ENCODE measurements at regions not wholly inside any gene's neighbourhood (a gene's known extent, or its start where the extent isn't known, plus 50 kb on each side); places are given as distances from the start of the nearest gene placed in this dataset.

DNA sequence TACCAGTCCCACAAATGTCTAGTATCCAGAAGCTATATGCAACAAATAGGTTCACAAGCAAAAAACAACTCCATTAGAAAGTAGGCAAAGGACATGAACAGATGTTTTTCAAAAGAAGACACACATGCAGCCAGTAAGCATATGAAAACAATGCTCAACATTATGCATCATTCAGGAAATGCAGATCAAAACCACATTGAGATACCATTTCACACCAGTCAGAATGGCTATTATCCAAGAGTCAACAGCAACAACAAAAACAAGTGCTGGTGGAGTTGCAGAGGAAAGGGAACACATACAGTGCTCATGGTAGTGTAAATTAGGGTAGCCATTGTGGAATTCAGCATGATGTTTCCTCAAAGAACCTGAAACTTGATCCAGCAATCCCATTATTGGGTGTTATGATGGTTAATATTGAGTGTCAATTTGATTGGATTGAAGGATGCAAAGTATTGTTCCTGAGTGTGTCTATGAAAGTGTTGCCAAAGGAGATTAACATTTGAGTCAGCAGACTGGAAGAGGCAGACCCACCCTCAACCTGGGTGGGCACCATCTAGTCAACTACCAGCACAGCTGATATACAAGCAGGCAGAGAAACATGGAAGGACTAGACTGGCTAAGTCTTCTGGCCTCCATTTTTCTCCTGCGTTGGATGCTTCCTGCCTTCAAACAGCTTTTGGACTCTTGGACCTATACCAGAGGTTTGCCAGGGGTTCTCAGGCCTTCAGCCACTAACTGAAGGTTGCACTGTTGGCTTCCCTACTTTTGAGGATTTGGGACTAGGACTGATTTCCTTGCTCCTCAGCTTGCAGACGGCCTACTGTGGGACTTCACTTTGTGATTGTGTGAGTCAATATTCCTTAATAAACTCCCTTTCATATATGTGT, 218.4 kb upstream of the SEMA3D start (continued):
- no peak for TF ChIP-seq CBFB (CRISPR knock-in tag; IDR thresholded peaks at IDR 0.05)
- TF ChIP-seq NFE2L1 (tag; IDR thresholded peaks at IDR 0.05; ENCODE audit: borderline replicate concordance, low read depth): no peak

DNA sequence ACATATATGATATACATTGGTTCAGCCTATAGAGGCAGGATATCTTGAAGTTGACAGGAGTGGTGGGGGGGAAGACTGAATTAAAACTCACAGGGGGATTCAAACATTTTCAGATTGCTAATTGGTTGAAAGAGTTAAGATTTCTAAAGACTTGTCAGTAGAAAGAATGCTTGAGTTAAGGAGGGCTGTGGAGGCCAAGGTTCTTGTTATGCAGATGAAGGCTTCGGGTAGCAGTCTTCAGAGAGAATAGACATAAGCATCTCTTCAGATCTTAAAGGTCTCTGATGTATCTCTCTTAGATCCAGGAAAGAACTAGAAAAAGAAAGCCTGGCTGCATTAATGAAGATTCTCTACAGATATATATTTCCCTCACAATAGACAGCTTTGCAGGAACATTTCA, 209.8 kb upstream of the SEMA3D start:
- H3K4me1 ChIP-seq (replicated peaks in 1 of 2; ENCODE audit: control insufficient read depth in 2 of 2, insufficient read depth in 2 of 2, low read length in 2 of 2): no peaks in the 10 kb centered on the region
- BruUV-seq (replicated peaks): no TSS peak
- no peak for ATAC-seq
- no peak for FAIRE-seq
- H2AFZ ChIP-seq (ENCODE audit: low read depth, low read length): no peak overlapping the region
- POLR2A ChIA-PET: no interaction called here
- H3K79me2 ChIP-seq (ENCODE audit: control insufficient read depth, insufficient read depth, low read length): no peaks in the 10 kb centered on the region
- no peak for DNase-seq (ENCODE audit: extremely low read depth in 1 of 4, low spot score in 3 of 4)
- WGBS (ENCODE audit: insufficient coverage, low coverage, missing lambda C conversion rate): 0% methylated on average over 1 of the region's 1 CpG
- H3K9ac ChIP-seq (ENCODE audit: insufficient read depth in 1 of 2, low read depth in 2 of 2, low read length in 2 of 2): no peak overlapping the region
- in situ Hi-C loops (cut with MboI): no loop called here
- intact Hi-C loops (cut with micrococcal nuclease): no loop called here
- no peak overlapping the region for H3K4me3 ChIP-seq
- H4K20me1 ChIP-seq (replicated peaks; ENCODE audit: control insufficient read depth, insufficient read depth, low read length): no peaks in the 10 kb centered on the region
- H3K27ac ChIP-seq (ENCODE audit: extremely low read depth, low read depth, low read length): no peak overlapping the region
- H3K27me3 ChIP-seq (ENCODE audit: control insufficient read depth in 2 of 2, insufficient read depth in 2 of 2, low read length in 2 of 2): no peaks in the 10 kb centered on the region
- no peak overlapping the region for H3K4me2 ChIP-seq (ENCODE audit: insufficient read depth, low read length)
- no peak for TF ChIP-seq KLF6 (CRISPR knock-in tag; IDR thresholded peaks at IDR 0.05; ENCODE audit: borderline replicate concordance)
- no peak for TF ChIP-seq ZNF408 (CRISPR knock-in tag; IDR thresholded peaks at IDR 0.05; ENCODE audit: low read depth)
- TF ChIP-seq, protein P1, sequence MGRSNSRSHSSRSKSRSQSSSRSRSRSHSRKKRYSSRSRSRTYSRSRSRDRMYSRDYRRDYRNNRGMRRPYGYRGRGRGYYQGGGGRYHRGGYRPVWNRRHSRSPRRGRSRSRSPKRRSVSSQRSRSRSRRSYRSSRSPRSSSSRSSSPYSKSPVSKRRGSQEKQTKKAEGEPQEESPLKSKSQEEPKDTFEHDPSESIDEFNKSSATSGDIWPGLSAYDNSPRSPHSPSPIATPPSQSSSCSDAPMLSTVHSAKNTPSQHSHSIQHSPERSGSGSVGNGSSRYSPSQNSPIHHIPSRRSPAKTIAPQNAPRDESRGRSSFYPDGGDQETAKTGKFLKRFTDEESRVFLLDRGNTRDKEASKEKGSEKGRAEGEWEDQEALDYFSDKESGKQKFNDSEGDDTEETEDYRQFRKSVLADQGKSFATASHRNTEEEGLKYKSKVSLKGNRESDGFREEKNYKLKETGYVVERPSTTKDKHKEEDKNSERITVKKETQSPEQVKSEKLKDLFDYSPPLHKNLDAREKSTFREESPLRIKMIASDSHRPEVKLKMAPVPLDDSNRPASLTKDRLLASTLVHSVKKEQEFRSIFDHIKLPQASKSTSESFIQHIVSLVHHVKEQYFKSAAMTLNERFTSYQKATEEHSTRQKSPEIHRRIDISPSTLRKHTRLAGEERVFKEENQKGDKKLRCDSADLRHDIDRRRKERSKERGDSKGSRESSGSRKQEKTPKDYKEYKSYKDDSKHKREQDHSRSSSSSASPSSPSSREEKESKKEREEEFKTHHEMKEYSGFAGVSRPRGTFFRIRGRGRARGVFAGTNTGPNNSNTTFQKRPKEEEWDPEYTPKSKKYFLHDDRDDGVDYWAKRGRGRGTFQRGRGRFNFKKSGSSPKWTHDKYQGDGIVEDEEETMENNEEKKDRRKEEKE (IDR thresholded peaks at IDR 0.05; ENCODE audit: borderline replicate concordance in 1 of 2, control insufficient read depth in 1 of 2, low read depth in 2 of 2, low read length in 1 of 2): no peak
- TF ChIP-seq, protein P2, sequence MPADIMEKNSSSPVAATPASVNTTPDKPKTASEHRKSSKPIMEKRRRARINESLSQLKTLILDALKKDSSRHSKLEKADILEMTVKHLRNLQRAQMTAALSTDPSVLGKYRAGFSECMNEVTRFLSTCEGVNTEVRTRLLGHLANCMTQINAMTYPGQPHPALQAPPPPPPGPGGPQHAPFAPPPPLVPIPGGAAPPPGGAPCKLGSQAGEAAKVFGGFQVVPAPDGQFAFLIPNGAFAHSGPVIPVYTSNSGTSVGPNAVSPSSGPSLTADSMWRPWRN (IDR thresholded peaks at IDR 0.05; ENCODE audit: low read depth): no peak
- no peak for TF ChIP-seq ZNF324 (CRISPR knock-in tag; IDR thresholded peaks at IDR 0.05)
- no peak for TF ChIP-seq CTBP1 (IDR thresholded peaks at IDR 0.05; ENCODE audit: borderline replicate concordance)
- no peak for TF ChIP-seq KDM2B (CRISPR knock-in tag; IDR thresholded peaks at IDR 0.05)
- no peak for TF ChIP-seq TCFL5 (CRISPR knock-in tag; conservative IDR thresholded peaks at IDR 0.05)
- TF ChIP-seq SPI1 (IDR thresholded peaks at IDR 0.05; ENCODE audit: borderline replicate concordance, low read depth, low read length): no peak
- TF ChIP-seq ZNF644 (tag; IDR thresholded peaks at IDR 0.05; ENCODE audit: low read depth): no peak
- TF ChIP-seq GATA2 (CRISPR knock-in tag; IDR thresholded peaks at IDR 0.05): no peak
- no peak for TF ChIP-seq JUND (IDR thresholded peaks at IDR 0.05; ENCODE audit: borderline replicate concordance, low read depth, low read length)
- no peak for TF ChIP-seq JUND (tag; IDR thresholded peaks at IDR 0.05; ENCODE audit: borderline replicate concordance, low read depth, low read length)
- TF ChIP-seq, protein P3, sequence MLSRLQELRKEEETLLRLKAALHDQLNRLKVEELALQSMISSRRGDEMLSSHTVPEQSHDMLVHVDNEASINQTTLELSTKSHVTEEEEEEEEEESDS (CRISPR knock-in tag; IDR thresholded peaks at IDR 0.05): no peak
- TF ChIP-seq HDAC2 (IDR thresholded peaks at IDR 0.05): no peak
- CTCF ChIA-PET (ENCODE audit: low intra/inter-chr PET ratio): no interaction called here
- H3K9me1 ChIP-seq (ENCODE audit: control insufficient read depth, insufficient read depth, low read length): no peaks in the 10 kb centered on the region
- H3K9me3 ChIP-seq (replicated peaks; ENCODE audit: control insufficient read depth, insufficient read depth, low read depth, low read length): peaks cover 7% of the 10 kb centered on the region
- no peaks in the 10 kb centered on the region for H3K36me3 ChIP-seq (ENCODE audit: control insufficient read depth, insufficient read depth, low read length)

All from K562 (cell line).